NOMO-1 treated with DMSO at 0.1 percent for 48 hours (cell line): ENCODE measurements at regions not wholly inside any gene's neighbourhood (a gene's known extent, or its start where the extent isn't known, plus 50 kb on each side); places are given as distances from the start of the nearest gene placed in this dataset.

Experiments used
- DNase-seq: peaks from one replicate; lab custom pipeline; 2025; ENCODE audit not compliant: unreplicated experiment; lab: John Stamatoyannopoulos, UW

GRCh38 chr1:34405266-34405959 lies 228.7 kb downstream of the C1orf94 start:
- no peak for DNase-seq

- no peak for DNase-seq
Observed at GRCh38 chr1:34406377-34406776, 229.7 kb downstream of the C1orf94 start.

GRCh38 chr1:34406833-34407539 lies 230.3 kb downstream of the C1orf94 start:
- no peak for DNase-seq

- no peak for DNase-seq
Observed at GRCh38 chr1:34408011-34408410, 231.3 kb downstream of the C1orf94 start.

GRCh38 chr1:34409689-34410229 lies 233.1 kb downstream of the C1orf94 start:
- no peak for DNase-seq

- no peak for DNase-seq
Observed at GRCh38 chr1:34412598-34413370, 236.1 kb downstream of the C1orf94 start.

GRCh38 chr1:34415140-34415539 lies 238.4 kb downstream of the C1orf94 start:
- DNase-seq, result no peak

- no peak for DNase-seq
Observed at GRCh38 chr1:34418166-34418565, 241.5 kb downstream of the C1orf94 start.

GRCh38 chr1:34419663-34420136 lies 243.0 kb downstream of the C1orf94 start:
- no peak for DNase-seq

- no peak for DNase-seq
Observed at GRCh38 chr1:34425046-34425445, 248.3 kb downstream of the C1orf94 start.

- DNase-seq, result no peak
Observed at GRCh38 chr1:34425785-34426184, 249.1 kb downstream of the C1orf94 start.

GRCh38 chr1:34426325-34426896 lies 249.7 kb downstream of the C1orf94 start:
- no peak for DNase-seq

- DNase-seq, result no peak
Observed at GRCh38 chr1:34427170-34427569, 250.5 kb downstream of the C1orf94 start.

- DNase-seq, result no peak
Observed at GRCh38 chr1:34433099-34433498, 256.4 kb downstream of the C1orf94 start.

GRCh38 chr1:34436836-34437235 lies 260.1 kb downstream of the C1orf94 start:
- DNase-seq, result no peak

- DNase-seq, result no peak
Observed at GRCh38 chr1:34441259-34442069, 264.8 kb downstream of the C1orf94 start.

- DNase-seq, result no peak
Observed at GRCh38 chr1:34444516-34444915, 267.8 kb downstream of the C1orf94 start.

GRCh38 chr1:34450325-34450724 lies 273.6 kb downstream of the C1orf94 start:
- DNase-seq, result no peak

GRCh38 chr1:34452451-34452850 lies 275.7 kb downstream of the C1orf94 start:
- no peak for DNase-seq

- DNase-seq, result no peak
Observed at GRCh38 chr1:34455121-34455520, 278.4 kb downstream of the C1orf94 start.
